Gastrocnemius medialis (tissue), 4 donors: ENCODE measurements at regions not wholly inside any gene's neighbourhood (a gene's known extent, or its start where the extent isn't known, plus 50 kb on each side); places are given as distances from the start of the nearest gene placed in this dataset.
"Not testable (repeated sequence)": the region's sequence is repeated elsewhere in the genome, so short reads cannot be mapped to it uniquely, and the experiment has no call there.

Experiments
- ATAC-seq, 2 donors: fragments of 150-250 bp; one replicate each; pipeline ENCODE4 v1.9.1; 2016
- DNase-seq, 2 donors: peaks; one replicate each; pipeline ENCODE4 v3.0.0-alpha.2; 2019
- H3K27ac ChIP-seq, 4 donors: fragments of 200-600 bp; sonication (generic); 1 replicate in 1 of 4; 2 replicates in 3 of 4; pipeline ENCODE4 v1.5.1; 2016 to 2018; ENCODE audit warnings: mild to moderate bottlenecking in 2 of 4, moderate library complexity in 1 of 4
- H3K27me3 ChIP-seq, 3 donors: fragments of 200-600 bp; sonication (generic) in 2 of 3; 1 replicate in 1 of 3; 2 replicates in 2 of 3; pipeline versions ENCODE4 v1.5.1 to v1.6.0; 2016 to 2019; ENCODE audit warnings: mild to moderate bottlenecking in 1 of 3, moderate library complexity in 1 of 3
- H3K36me3 ChIP-seq, 2 donors: fragments of 200-600 bp; sonication (generic) in 1 of 2; one replicate each; pipeline ENCODE4 v1.5.1; 2017 to 2018
- H3K4me1 ChIP-seq, 2 donors: fragments of 200-600 bp; sonication (generic) in 1 of 2; one replicate each; pipeline ENCODE4 v1.5.1; 2016 to 2017; ENCODE audit warnings: mild to moderate bottlenecking in 2 of 2
- H3K4me3 ChIP-seq, 4 donors: fragments of 200-600 bp; sonication (generic) in 3 of 4; 1 replicate in 1 of 4; 2 replicates in 3 of 4; pipeline ENCODE4 v1.5.1; 2016 to 2019; ENCODE audit warnings: mild to moderate bottlenecking in 2 of 4
- H3K9me3 ChIP-seq, 3 donors: fragments of 200-600 bp; sonication (generic) in 2 of 3; 1 replicate in 1 of 3; 2 replicates in 2 of 3; pipeline ENCODE4 v1.5.1; 2016 to 2019
- CTCF ChIP-seq, 5 experiments: fragments of 450-650 bp in 3 of 5; fragments of 200-600 bp in 2 of 5; sonication (generic) in 2 of 5; IDR thresholded peaks in 4 of 5; conservative IDR thresholded peaks in 1 of 5; 1 replicate in 4 of 5; 2 replicates in 1 of 5; pipeline ENCODE4 v1.5.1; 2016 to 2019; ENCODE audit warnings: antibody characterized with exemption in 5 of 5, mild to moderate bottlenecking in 3 of 5, moderate library complexity in 3 of 5
- POLR2A ChIP-seq, 2 donors: fragments of 450-650 bp; IDR thresholded peaks; one replicate each; pipeline ENCODE4 v1.6.1; 2017; ENCODE audit warnings: antibody characterized with exemption in 2 of 2, mild to moderate bottlenecking in 2 of 2, moderate library complexity in 2 of 2
- in situ Hi-C, 4 donors: fragments of 200-750 bp; cut with MboI; loops; one replicate each; pipeline versions ENCODE4 v1.15.0 to v1.8.0; 2017; ENCODE audit warnings: low sequenced_read_pairs in 4 of 4
- intact Hi-C: fragments of 100-400 bp; cut with DNase I; formaldehyde crosslinking; loops from one replicate; pipeline ENCODE4 v1.15.1; 2023; ENCODE audit warnings: low total_unique reads

- Histone ChIP-seq H3K27me3 (no peaks in the 10 kb centered on the region), H3K27ac (peak overlapping the region; percentile 31 to 55 (median 42)), H3K36me3 (no peaks in the 10 kb centered on the region), H3K4me3 (peak overlapping the region in 3 of 4 donors; percentile 11 to 19 (median 17)), H3K9me3 (no peaks in the 10 kb centered on the region), H3K4me1 (peaks cover 0 to 7% of the 10 kb centered on the region in 2 donors)
- intact Hi-C loops (no loop called here), in situ Hi-C loops (no loop called here)
- DNase-seq (peak; percentile 33 to 60), ATAC-seq (peak; percentile 63 to 85)
- no peak for TF ChIP-seq POLR2A (IDR thresholded peaks at IDR 0.05)
These were observed 95.6 kb upstream of the CDYL2 start for GRCh38 chr16:80899809-80900592.

- Histone ChIP-seq H3K27ac (no peak overlapping the region), H3K36me3 (no peaks in the 10 kb centered on the region), H3K4me1 (peaks cover 0 to 7% of the 10 kb centered on the region in 2 donors), H3K27me3 (no peaks in the 10 kb centered on the region), H3K4me3 (no peak overlapping the region), H3K9me3 (no peaks in the 10 kb centered on the region)
- no peak for DNase-seq
- ATAC-seq = no peak
- TF ChIP-seq POLR2A (IDR thresholded peaks at IDR 0.05) (no peak), CTCF (IDR thresholded peaks at IDR 0.05 in 4 of 5, conservative IDR thresholded peaks at IDR 0.05 in 1 of 5) (no peak)
- in situ Hi-C loops (no loop called here), intact Hi-C loops (no loop called here)
These were observed 92.4 kb upstream of the CDYL2 start for GRCh38 chr16:80896776-80897175.

GRCh38 chr16:80894091-80894490, 89.7 kb upstream of the CDYL2 start:
- Histone ChIP-seq H3K36me3 (no peaks in the 10 kb centered on the region), H3K27ac (no peak overlapping the region), H3K4me3 (no peak overlapping the region), H3K27me3 (no peaks in the 10 kb centered on the region), H3K9me3 (no peaks in the 10 kb centered on the region), H3K4me1 (no peaks in the 10 kb centered on the region)
- DNase-seq = no peak
- no peak for ATAC-seq
- intact Hi-C loops = no loop called here
- in situ Hi-C loops = no loop called here
- TF ChIP-seq POLR2A (IDR thresholded peaks at IDR 0.05) = no peak
- no peak for TF ChIP-seq CTCF (IDR thresholded peaks at IDR 0.05 in 4 of 5, conservative IDR thresholded peaks at IDR 0.05 in 1 of 5)

- no peak overlapping the region for H3K27ac ChIP-seq
These were observed 89.3 kb upstream of the CDYL2 start for GRCh38 chr16:80893686-80894085.

GRCh38 chr16:80892395-80892794, 88.0 kb upstream of the CDYL2 start:
- H3K27me3 ChIP-seq, H3K27ac ChIP-seq, intact Hi-C loops, H3K9me3 ChIP-seq, H3K4me1 ChIP-seq, ATAC-seq, DNase-seq, in situ Hi-C loops, H3K4me3 ChIP-seq, H3K36me3 ChIP-seq: not testable (repeated sequence)

More at GRCh38 chr16:80893686-80894085, 89.3 kb upstream of the CDYL2 start:
- Histone ChIP-seq H3K9me3 (no peaks in the 10 kb centered on the region), H3K27me3 (no peaks in the 10 kb centered on the region), H3K4me3 (no peak overlapping the region), H3K36me3 (no peaks in the 10 kb centered on the region), H3K4me1 (no peaks in the 10 kb centered on the region)
- no peak for ATAC-seq
- DNase-seq = no peak
- TF ChIP-seq CTCF (IDR thresholded peaks at IDR 0.05 in 4 of 5, conservative IDR thresholded peaks at IDR 0.05 in 1 of 5) = no peak
- no peak for TF ChIP-seq POLR2A (IDR thresholded peaks at IDR 0.05)
- in situ Hi-C loops (no loop called here), intact Hi-C loops (no loop called here)
